Activated CD4-positive, alpha-beta T cell treated with anti-CD3 and anti-CD28 coated beads, Interleukin-2, amount 50 U/mL, for 16 hours (primary cell): ENCODE measurements at regions not wholly inside any gene's neighbourhood (a gene's known extent, or its start where the extent isn't known, plus 50 kb on each side); places are given as distances from the start of the nearest gene placed in this dataset.

ENCODE experiments used
- DNase-seq: peaks from one replicate; pipeline ENCODE4 v3.0.0-alpha.2; 2020

DNA sequence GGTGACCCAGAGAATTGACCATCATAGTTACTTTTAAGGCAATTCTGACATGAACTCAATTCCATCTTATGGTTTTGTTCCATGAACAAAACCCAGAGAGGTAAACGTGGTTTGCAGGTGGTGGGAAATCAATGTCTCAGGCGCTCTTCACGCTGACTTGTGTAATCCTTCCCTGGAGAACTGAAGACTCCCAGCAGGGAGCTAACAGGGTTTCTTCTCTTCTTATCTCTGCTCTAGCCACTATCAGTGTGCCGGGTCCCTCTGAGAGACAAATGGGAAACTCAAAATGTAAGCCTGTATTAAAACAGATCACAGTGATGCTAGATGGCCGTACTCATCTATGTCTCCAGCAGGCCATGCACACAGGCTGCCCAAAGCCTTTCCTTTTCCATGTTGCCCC, 57.6 kb upstream of the ARGLU1 start:
- DNase-seq = no peak

DNA sequence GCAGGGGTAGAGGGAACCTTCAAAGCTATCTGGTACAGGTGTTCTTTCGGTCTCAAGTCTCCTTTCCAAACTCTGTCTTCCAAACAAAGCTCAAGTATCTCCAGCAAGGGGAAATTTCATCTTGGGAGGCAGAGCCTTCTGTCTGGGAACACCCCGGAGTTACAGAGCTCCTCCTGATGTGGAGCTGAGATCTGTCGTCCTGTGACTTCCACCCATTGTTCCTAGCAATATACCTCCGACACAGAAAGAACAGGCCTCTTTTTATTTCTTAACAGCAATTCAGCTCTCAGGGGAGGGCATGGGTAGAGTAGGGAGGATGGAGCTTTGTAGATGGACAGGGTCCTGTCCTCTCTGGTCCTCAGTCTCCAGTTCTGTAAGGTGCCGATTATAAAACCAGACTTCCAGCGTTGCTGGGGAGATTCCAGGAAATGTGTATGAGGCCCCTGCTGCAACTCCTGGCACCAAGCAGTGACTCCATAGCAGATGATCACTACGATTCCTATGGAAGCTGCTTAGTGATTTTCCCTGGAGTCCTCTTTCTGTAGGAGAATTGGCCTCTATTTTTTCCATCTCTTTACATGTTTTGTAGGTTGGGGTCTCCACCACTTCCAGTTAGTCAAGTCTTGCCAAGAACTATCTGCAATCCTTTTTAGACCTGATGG, 56.0 kb upstream of the ARGLU1 start:
- DNase-seq = no peak

DNA sequence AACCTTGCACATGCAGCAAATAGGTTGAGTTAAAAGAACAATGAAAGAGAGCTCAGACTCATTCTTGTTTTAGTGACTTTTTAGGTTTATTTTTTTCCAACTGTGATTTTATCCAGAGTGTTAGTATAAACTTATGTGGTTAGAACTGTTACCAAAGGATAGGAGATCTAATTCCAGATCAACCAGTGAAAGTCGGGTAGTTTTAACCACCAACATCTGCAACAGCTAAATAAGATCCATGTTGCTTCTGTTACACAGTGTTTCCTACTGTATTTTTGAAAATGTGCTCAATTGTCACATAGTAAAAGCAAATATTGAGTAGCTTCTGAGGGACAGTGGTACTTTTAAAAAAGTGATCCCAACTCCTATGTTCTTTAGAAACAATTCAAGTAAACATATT, 53.9 kb upstream of the ARGLU1 start:
- no peak for DNase-seq

DNA sequence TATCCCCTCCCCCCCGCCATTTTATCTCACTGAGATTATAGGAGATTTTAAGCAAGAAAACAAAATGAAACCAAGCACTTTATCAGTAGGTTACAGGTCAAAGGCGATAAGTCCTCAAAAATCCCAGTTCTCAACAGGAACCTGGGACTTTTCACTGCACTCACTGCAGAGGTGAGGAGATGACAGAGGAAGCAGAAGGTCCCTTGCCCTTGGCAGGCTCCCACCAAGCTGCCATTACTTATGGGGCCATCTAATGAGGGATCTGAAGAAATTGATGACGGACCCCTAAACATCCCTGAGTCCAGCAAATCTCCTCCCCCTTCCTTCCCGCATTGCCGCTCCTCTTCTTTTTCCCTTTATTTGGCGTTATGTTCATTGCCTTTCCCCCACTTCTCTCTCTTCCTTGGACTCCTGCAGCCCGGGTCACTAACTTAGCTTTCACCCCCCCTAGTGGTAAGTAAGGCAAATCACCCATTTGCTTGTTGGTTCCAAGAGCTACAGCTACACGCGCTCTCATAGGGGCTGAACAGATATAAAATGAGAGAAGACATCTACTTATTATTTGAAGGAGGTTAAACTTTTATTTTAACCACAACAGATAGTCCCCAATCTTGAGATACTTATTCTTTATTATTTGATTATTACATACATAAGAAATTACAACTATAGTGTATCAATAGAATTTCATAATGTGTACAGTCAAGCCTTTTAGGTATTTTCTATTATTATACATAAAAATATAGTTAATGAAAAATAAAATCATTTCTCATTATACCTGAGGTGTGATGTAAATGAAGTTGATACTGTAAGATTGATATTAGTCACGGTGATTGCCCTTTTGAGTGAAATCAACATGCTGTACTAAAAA, 52.0 kb upstream of the ARGLU1 start:
- peak; percentile 29 for DNase-seq
